ENCODE measurements at regions not wholly inside any gene's neighbourhood (a gene's known extent, or its start where the extent isn't known, plus 50 kb on each side); places are given as distances from the start of the nearest gene placed in this dataset.

- TF ChIP-seq CTCF (IDR thresholded peaks at IDR 0.05), result no peak
- TF ChIP-seq EP300 (IDR thresholded peaks at IDR 0.05), result no peak
These were observed 149.2 kb downstream of the RNASET2 start for GRCh38 chr6:166806962-166807757.

Data from tibial nerve (tissue), 4 donors.